Bronchial epithelial cell (primary cell): ENCODE measurements at regions not wholly inside any gene's neighbourhood (a gene's known extent, or its start where the extent isn't known, plus 50 kb on each side); places are given as distances from the start of the nearest gene placed in this dataset.

Source experiments
- DNase-seq: peaks from one replicate; pipeline ENCODE4 v3.0.0-alpha.2; 2010; ENCODE audit warnings: low read depth
- FAIRE-seq: peaks from 2 replicates; lab custom pipeline; 2011; peaks lifted over from hg19 to GRCh38; lab: Jason Lieb, UNC
- H3K27me3 ChIP-seq: 2 replicates; pipeline ENCODE4 v1.5.1; 2011; ENCODE audit warnings: low read length; ENCODE audit not compliant: control insufficient read depth, insufficient read depth
- H3K36me3 ChIP-seq: 2 replicates; pipeline ENCODE4 v1.5.1; 2011; ENCODE audit warnings: low read length; ENCODE audit not compliant: control insufficient read depth, insufficient read depth
- H3K4me3 ChIP-seq: 2 replicates; pipeline ENCODE4 v1.5.1; 2011; ENCODE audit warnings: mild to moderate bottlenecking, low read depth, low read length, control low read depth
- CTCF ChIP-seq: IDR thresholded peaks from 2 replicates; pipeline ENCODE4 v1.5.1; 2011; ENCODE audit warnings: mild to moderate bottlenecking, moderate library complexity, low read length, control low read depth, inconsistent platforms; ENCODE audit not compliant: insufficient read depth, severe bottlenecking

- Histone ChIP-seq H3K27me3 (no peaks in the 10 kb centered on the region), H3K4me3 (no peak overlapping the region), H3K36me3 (no peaks in the 10 kb centered on the region)
- no peak for TF ChIP-seq CTCF
- no peak for FAIRE-seq
- no peak for DNase-seq
These were observed 189.4 kb upstream of the CD96 start for GRCh38 chr3:111352585-111352984.

- no peak for FAIRE-seq
- no peak for TF ChIP-seq CTCF
- no peaks in the 10 kb centered on the region for H3K36me3 ChIP-seq
These were observed 182.6 kb upstream of the CD96 start for GRCh38 chr3:111359261-111360030.

GRCh38 chr3:111362381-111363009 is 179.5 kb upstream of the CD96 start:
- FAIRE-seq (no peak), DNase-seq (no peak)
- H3K27me3 ChIP-seq, result peaks cover 1% of the 10 kb centered on the region
- TF ChIP-seq CTCF, result no peak
- H3K36me3 ChIP-seq, result no peaks in the 10 kb centered on the region
- H3K4me3 ChIP-seq, result no peak overlapping the region

More at GRCh38 chr3:111359261-111360030, 182.6 kb upstream of the CD96 start:
- DNase-seq, result no peak
- no peak overlapping the region for H3K4me3 ChIP-seq
- peaks cover 1% of the 10 kb centered on the region for H3K27me3 ChIP-seq

GRCh38 chr3:111366515-111366914 is 175.5 kb upstream of the CD96 start:
- DNase-seq, result no peak
- no peaks in the 10 kb centered on the region for H3K36me3 ChIP-seq
- H3K4me3 ChIP-seq, result no peak overlapping the region
- no peak for TF ChIP-seq CTCF
- peaks cover 1% of the 10 kb centered on the region for H3K27me3 ChIP-seq
- no peak for FAIRE-seq

GRCh38 chr3:111368056-111368455 is 173.9 kb upstream of the CD96 start:
- no peak for FAIRE-seq

More at GRCh38 chr3:111368056-111368455, 173.9 kb upstream of the CD96 start:
- DNase-seq, result no peak
- Histone ChIP-seq H3K4me3 (no peak overlapping the region), H3K36me3 (no peaks in the 10 kb centered on the region), H3K27me3 (peaks cover 1% of the 10 kb centered on the region)
- no peak for TF ChIP-seq CTCF
